ENCODE measurements at regions not wholly inside any gene's neighbourhood (a gene's known extent, or its start where the extent isn't known, plus 50 kb on each side); places are given as distances from the start of the nearest gene placed in this dataset.

GRCh38 chr1:214120191-214120590 lies 132.4 kb downstream of the PROX1 start:
- no peak overlapping the region for H3K4me3 ChIP-seq (ENCODE audit: low read depth, low read length)
- H3K36me3 ChIP-seq (ENCODE audit: control insufficient read depth in 2 of 2, insufficient read depth in 1 of 2, low read length in 2 of 2): no peaks in the 10 kb centered on the region
- H3K4me1 ChIP-seq (ENCODE audit: control insufficient read depth, insufficient read depth, low read length): peaks cover 6% of the 10 kb centered on the region; the same call in 1 of the 2 replicates
- ChIA-PET POLR2A (no interaction called here), CTCF (no interaction called here)
- TF ChIP-seq SP7 (tag by site-specific recombination; IDR thresholded peaks at IDR 0.05) (no peak), ZNF701 (tag by site-specific recombination; IDR thresholded peaks at IDR 0.05) (no peak), ZNF211 (tag by site-specific recombination; IDR thresholded peaks at IDR 0.05; ENCODE audit: low read depth) (no peak), ZBTB17 (tag by site-specific recombination; IDR thresholded peaks at IDR 0.05) (no peak), RBAK (tag by site-specific recombination; IDR thresholded peaks at IDR 0.05) (no peak), SP3 (tag by site-specific recombination; IDR thresholded peaks at IDR 0.05) (no peak), ZNF18 (tag by site-specific recombination; IDR thresholded peaks at IDR 0.05) (no peak), ZSCAN18 (tag by site-specific recombination; IDR thresholded peaks at IDR 0.05) (no peak)
- no peaks in the 10 kb centered on the region for H3K9me3 ChIP-seq (ENCODE audit: control insufficient read depth, insufficient read depth, low read depth, low read length)
- H3K27ac ChIP-seq (ENCODE audit: extremely low read depth, low read depth, low read length): no peak overlapping the region

GRCh38 chr1:214120951-214121350 lies 133.2 kb downstream of the PROX1 start:
- CTCF ChIA-PET: no interaction called here
- H3K36me3 ChIP-seq (ENCODE audit: control insufficient read depth in 2 of 2, insufficient read depth in 1 of 2, low read length in 2 of 2): no peaks in the 10 kb centered on the region
- TF ChIP-seq INSM2 (tag by site-specific recombination; IDR thresholded peaks at IDR 0.05) (no peak), ZNF121 (tag by site-specific recombination; IDR thresholded peaks at IDR 0.05) (no peak), PRDM4 (tag by site-specific recombination; IDR thresholded peaks at IDR 0.05) (no peak), ZNF645 (tag by site-specific recombination; IDR thresholded peaks at IDR 0.05) (no peak), ZNF37A (tag by site-specific recombination; IDR thresholded peaks at IDR 0.05) (no peak)

GRCh38 chr1:214122110-214122509 lies 134.3 kb downstream of the PROX1 start:
- H3K36me3 ChIP-seq (ENCODE audit: control insufficient read depth in 2 of 2, insufficient read depth in 1 of 2, low read length in 2 of 2): no peaks in the 10 kb centered on the region
- POLR2A ChIA-PET: interaction anchor here (1.7 kb wide), 1 partner anchor 134 kb away, joined by 6 read pairs; the partner anchor contains the start of gene PROX1
- H3K4me1 ChIP-seq (ENCODE audit: control insufficient read depth, insufficient read depth, low read length): peaks cover 6% of the 10 kb centered on the region; the same call in 1 of the 2 replicates
- CTCF ChIA-PET: interaction anchor here (0.5 to 1.8 kb wide), 8 partner anchors 8 to 559 kb away, joined by 3 to 13 read pairs (median 6); no protein-coding TSS in a partner anchor
- no peak overlapping the region for H3K27ac ChIP-seq (ENCODE audit: extremely low read depth, low read depth, low read length)
- no peak overlapping the region for H3K4me3 ChIP-seq (ENCODE audit: low read depth, low read length)
- H3K9me3 ChIP-seq (ENCODE audit: control insufficient read depth, insufficient read depth, low read depth, low read length): no peaks in the 10 kb centered on the region
- TF ChIP-seq TCF7L2 (IDR thresholded peaks at IDR 0.05; ENCODE audit: borderline replicate concordance, low read depth, low read length) (no peak), ZNF18 (tag by site-specific recombination; IDR thresholded peaks at IDR 0.05) (no peak), ZNF132 (tag by site-specific recombination; IDR thresholded peaks at IDR 0.05; ENCODE audit: borderline replicate concordance) (no peak), ZNF274 (IDR thresholded peaks at IDR 0.05; ENCODE audit: low read length) (no peak), ZNF274 (tag by site-specific recombination; IDR thresholded peaks at IDR 0.05; ENCODE audit: borderline replicate concordance) (no peak), ZNF10 (tag by site-specific recombination; IDR thresholded peaks at IDR 0.05) (no peak), ZNF629 (tag by site-specific recombination; IDR thresholded peaks at IDR 0.05) (no peak), ZNF416 (tag by site-specific recombination; IDR thresholded peaks at IDR 0.05) (no peak), TRIM28 (IDR thresholded peaks at IDR 0.05; ENCODE audit: borderline replicate concordance, low read length) (no peak), MYNN (tag by site-specific recombination; IDR thresholded peaks at IDR 0.05; ENCODE audit: borderline replicate concordance) (no peak), EGR2 (tag by site-specific recombination; IDR thresholded peaks at IDR 0.05; ENCODE audit: low read depth) (no peak)

More at GRCh38 chr1:214120951-214121350, 133.2 kb downstream of the PROX1 start:
- POLR2A ChIA-PET: no interaction called here
- Histone ChIP-seq H3K4me1 (ENCODE audit: control insufficient read depth, insufficient read depth, low read length) (peaks cover 6% of the 10 kb centered on the region; the same call in 1 of the 2 replicates), H3K4me3 (ENCODE audit: low read depth, low read length) (no peak overlapping the region), H3K27ac (ENCODE audit: extremely low read depth, low read depth, low read length) (no peak overlapping the region), H3K9me3 (ENCODE audit: control insufficient read depth, insufficient read depth, low read depth, low read length) (no peaks in the 10 kb centered on the region)

Data from HEK293 (cell line).